HG02840 (cell line): ENCODE measurements at regions not wholly inside any gene's neighbourhood (a gene's known extent, or its start where the extent isn't known, plus 50 kb on each side); places are given as distances from the start of the nearest gene placed in this dataset.

Experiments
- ATAC-seq: cut with Tn5 transposase; IDR thresholded peaks from one replicate; pipeline ENCODE4 v1.9.1; 2021; ENCODE audit warnings: mild to moderate bottlenecking, moderate library complexity, moderate number of reproducible peaks; ENCODE audit not compliant: unreplicated experiment, low FRiP score

DNA sequence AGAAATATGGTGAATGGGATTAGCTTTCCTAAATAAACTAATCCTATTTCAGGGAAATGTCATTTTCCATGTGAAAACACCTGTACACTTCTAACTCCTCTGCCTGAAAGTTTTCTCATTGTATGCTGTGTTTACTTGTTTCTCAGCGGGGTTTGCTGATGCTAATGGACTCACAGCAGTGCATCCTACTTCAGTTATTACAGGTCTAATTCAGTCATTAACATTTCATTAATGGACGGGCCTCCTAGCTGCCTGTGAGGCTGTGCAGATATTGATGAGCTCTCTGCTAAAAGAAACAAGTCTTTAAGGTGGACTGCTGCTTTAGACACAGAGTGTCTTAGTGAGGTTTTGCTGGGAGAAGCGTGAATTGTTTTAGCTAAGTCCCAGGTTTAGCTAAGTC, 1342.0 kb upstream of the ZEB2 start:
- no peak for ATAC-seq

DNA sequence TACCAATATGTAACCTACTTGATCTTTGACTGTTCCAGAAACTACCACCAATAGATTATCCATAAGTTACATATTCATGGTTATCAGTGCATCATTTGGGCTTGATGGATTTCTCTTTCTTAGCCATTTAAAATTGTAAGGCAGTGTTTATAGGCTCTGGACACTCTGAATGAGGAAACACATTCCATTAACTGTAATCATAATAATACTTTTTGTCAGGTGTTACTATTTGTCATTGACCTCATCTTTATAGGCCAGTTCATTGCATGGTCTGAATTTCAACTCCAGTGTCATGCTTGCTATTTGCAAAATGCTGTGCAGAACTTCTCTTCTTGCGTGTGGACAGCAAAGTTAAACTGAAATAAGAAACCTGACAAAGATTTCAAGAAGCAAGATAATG, 1340.2 kb upstream of the ZEB2 start:
- no peak for ATAC-seq

DNA sequence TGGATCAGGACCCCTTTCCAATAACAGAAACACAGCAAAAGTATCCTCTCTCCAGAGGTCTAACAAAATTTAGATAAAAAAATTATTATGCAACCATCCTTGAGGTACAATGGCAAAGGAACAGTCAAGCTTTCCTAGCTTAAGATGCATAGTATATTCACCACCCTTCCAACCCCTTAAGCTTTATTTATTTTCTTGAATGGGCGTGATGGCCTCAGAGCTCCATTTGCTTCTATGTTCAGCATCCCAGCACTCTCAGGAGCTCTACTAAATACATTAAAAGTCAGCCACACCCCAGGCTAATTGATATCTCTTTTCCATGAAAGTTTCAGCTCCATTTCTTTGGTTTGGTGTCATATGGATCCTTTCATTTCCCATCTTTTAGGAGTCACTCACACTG, 1335.2 kb upstream of the ZEB2 start:
- no peak for ATAC-seq

DNA sequence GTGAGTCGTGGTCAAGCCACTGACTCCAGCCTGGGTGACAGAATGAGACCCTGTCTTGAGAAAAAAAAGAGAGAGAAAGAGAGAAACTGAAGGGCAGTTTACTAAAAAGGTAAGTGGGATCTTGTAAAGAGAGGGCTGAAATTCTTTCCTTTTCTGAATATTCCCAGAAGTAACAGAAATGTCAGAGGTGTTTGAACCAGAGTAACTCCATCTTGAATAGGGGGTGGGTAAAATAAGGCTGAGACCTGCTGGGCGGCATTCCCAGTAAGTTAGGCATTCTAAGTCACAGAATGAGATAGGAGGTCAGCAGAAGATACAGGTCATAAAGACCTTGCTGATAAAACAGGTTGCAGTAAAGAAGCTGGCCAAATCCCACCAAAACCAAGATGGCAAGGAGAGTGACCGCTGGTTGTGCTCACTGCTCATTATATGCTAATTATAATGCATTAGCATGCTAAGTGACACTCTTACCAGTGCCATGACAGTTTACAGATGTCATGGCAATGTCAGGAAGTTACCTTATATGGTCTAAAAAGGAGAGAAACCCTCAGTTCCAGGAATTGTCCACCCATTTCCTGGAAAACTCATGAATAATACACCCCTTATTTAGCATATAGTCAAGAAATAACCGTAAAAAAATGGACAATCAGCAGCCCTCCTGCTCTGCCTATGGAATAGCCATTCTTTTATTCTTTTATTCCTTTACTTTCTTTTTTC, 1334.3 kb upstream of the ZEB2 start:
- ATAC-seq, result no peak

DNA sequence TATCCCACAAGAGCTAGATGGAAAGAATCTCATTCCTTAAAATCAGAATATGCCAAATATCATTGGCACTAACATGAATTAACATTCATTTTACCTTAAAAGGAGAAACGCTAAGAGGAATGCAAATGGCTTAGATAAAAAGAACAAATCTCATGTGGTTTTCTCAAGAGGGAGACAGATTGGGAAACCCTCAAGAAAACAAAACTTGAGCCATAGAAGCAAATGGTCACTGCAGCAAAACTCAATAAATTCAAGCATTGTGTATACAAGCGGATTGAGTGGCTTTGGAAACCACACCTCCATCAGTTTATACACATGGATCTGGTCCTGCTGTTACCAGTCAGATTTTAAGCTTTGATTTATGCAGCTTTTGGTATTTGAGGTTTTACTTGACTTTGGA, 1331.8 kb upstream of the ZEB2 start:
- no peak for ATAC-seq

DNA sequence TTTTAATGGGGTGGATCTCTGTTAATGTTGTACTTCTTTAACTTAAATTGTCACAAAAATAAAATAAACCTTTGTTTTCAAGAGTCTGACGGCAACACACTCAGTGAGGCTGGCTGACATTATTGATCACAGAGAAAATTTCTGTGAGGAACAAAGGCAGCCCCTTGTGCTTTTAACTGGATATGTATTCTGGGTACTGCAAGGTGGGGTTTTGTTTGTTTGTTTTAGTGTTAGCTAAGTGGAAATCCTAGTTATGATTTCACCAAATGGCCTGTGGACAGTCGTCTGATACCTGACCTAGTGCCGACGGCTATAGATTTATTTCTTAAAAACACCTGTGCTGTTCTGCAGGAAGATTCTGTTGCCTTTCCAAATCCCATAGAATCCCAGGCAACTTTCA, 1329.5 kb upstream of the ZEB2 start:
- ATAC-seq, result no peak

DNA sequence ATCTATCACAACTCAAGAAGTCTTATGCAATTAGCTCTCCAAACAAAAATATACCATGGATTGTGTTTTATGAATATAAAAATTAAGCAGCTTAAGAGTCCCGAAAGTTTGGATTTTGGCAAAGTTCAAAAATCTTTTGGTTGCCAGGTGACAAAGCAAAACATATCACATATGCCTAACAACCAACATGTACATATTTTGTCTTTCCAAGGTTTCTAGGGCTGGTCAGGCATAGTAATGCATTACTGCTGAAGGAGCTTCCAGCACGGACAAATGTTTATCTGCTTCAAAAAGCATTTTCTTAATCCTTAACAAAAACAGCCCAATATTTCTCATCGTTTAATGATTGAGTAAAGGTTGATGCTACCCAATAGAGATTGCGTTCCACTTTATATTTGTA, 1327.1 kb upstream of the ZEB2 start:
- no peak for ATAC-seq

DNA sequence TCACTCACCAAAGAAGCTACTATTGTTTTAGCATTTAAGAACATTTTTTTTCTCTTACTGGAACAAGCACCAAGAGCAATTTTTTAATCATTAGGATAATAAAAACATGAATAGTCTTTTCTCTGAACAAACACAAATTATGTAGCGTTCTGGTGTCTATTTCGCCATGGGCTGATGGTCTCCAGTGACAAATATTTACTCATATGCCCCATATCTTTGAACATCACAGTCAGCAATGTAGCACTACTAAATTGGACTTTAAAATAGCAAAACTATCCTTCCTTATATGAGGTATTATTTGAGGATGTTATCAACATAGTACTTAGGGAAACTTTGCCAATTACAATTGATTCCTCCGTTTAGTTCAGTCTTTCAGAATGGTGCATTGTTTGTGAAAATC, 1326.0 kb upstream of the ZEB2 start:
- no peak for ATAC-seq

DNA sequence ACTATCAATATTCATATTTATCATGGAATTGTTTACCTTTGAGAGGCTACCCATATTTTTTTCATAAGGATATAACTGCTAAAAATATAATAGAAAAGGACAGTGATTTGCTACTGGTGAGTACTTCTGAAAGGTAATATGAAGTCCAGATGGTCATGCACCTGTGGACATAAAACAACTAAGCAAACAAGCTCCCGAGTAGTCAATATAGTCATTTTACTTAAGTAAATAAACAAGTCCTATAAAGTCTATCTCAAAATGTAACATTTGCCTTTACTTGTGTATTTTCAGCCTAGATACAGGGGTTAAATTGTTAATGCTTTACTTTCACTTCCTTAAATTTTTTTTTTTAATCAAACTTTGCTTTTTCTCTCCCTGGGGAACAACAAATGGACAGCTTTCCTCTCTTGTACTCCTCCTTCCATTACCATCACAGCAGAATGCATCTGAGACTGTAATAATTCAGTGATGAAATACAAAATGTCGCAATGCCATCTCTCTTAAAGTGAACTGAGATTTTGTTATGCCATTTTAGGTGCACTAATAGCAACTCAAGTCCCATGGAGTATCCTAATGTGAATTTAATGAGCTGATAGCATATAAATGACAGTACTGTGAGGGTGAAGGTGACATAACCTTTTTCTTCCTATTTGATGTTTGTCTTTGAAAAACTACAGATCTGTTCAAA, 1325.4 kb upstream of the ZEB2 start:
- no peak for ATAC-seq

DNA sequence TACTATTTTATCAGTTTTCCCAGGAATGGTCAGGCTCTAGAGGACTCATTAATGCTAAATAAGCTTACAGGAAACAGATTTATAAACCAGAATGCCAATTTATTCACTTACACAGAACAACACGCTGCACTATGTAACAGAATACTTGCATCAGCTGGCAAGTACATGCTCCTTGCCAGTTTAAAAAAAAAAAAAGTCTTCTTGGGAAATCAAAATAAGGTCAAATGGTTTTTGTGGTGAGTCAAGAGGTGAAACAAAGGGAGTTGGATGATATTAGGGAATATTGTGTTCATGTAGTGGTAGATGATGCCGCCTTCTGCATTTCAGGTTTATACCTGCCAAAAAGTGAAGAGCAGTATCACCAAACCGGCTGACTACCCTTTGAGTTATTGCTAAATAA, 1322.1 kb upstream of the ZEB2 start:
- no peak for ATAC-seq

DNA sequence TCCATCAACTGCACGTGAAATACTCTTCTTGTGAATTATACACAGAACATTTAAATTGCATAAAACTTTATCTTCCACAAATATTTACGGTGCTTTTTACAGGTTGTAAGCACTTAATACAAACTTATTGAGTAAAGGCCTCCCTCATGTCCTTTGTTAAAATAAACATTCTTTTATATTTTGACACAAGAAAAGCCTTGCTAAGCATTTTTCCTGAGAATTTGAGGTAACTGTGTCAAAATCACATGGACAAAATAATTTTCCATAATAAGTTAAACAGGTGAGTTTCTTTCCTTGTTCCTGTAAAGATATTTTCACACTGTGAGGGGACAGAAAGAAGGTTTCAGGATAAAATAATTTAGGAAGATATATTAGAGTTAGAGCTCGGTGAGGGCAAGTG, 1317.1 kb upstream of the ZEB2 start:
- no peak for ATAC-seq

DNA sequence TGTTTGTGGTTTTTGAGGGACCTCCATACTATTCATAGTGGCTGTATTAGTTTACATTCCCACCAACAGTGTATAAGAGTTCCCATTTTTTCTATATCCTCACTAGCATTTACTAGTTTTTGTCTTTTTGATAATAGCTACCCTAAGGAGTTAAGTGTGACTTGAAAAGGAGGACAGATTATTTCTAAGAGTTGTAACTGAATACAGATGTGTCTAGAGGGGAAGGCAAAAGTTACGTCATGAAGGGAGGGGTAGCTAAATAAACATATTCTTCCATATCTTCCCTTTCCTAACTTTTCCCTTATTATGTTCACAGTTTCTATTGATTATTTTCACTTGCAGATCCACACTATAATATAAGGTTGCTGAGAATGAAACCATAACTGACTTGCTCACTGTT, 1315.7 kb upstream of the ZEB2 start:
- ATAC-seq, result no peak

DNA sequence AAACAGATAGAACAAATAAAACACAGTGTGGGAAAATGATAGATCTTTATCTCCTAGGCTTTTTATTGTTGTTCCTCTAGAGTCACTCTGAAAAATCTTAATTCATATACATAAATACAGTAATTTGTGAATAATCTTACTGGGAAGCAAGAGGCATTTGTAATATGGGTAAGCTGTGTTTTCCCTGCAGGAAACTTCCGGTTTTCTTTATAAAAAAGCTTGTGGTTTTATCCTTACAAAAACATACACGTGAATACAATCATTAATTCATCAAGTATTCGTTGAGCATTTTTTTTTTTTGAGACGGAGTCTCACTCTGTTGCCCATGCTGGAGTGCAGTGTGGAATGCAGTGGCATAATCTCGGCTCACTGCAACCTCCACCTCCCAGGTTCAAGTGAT, 1312.8 kb upstream of the ZEB2 start:
- no peak for ATAC-seq

DNA sequence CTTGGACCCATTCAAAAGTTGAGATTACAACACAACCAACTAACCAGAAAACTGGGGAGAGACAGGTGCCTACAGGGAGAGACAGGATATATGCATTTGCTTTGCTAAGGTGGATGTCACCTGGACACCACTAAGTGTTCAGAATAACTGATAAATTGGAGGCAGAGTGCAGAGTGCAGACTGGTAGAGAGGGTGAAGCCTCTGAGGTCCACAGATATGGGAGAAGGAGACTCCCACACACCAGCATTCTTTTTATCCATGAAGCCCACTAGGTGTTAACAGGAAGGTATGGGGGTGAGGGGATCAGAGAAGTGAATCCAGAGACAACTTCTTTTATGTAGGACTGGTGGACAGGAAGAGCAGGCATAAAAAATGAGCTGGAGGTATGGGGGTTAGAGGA, 1310.0 kb upstream of the ZEB2 start:
- no peak for ATAC-seq

DNA sequence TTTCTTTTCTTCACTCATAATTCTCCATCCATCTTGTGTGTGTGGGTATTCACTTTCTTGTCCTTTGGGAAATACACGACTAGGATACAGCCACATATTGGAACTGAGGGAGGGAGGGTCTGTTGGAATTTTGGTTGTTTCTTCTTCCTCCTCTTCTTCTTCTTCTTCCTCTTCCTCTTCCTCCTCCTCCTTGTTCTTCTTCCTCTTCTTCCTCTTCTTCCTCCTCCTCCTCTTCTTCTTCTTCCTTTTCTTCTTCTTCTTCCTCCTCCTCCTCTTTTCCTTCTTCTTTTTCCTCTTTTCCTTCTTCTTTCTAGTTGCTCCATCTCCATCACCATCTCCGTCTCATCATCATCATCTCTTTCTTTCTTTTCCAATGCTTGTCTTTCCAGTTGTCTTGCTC, 1307.3 kb upstream of the ZEB2 start:
- ATAC-seq, result no peak

DNA sequence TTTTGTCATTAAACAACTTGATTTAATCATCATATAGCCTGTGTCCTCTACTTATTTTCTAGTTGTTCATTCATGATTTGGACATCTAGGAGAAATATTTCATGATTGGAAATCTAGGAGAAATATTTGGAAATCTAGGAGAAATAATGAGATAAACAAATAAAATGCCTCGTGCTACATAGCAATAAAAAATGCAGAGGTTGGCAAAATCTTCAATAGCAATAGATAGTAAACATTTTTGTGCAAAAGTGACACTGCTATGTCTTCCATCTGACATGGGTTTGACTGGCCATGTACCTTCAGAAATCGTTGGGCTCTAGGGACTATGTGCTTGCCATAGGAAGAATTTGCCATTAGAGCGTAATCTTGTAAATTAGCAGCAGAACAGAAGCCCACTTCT, 1304.5 kb upstream of the ZEB2 start:
- no peak for ATAC-seq

DNA sequence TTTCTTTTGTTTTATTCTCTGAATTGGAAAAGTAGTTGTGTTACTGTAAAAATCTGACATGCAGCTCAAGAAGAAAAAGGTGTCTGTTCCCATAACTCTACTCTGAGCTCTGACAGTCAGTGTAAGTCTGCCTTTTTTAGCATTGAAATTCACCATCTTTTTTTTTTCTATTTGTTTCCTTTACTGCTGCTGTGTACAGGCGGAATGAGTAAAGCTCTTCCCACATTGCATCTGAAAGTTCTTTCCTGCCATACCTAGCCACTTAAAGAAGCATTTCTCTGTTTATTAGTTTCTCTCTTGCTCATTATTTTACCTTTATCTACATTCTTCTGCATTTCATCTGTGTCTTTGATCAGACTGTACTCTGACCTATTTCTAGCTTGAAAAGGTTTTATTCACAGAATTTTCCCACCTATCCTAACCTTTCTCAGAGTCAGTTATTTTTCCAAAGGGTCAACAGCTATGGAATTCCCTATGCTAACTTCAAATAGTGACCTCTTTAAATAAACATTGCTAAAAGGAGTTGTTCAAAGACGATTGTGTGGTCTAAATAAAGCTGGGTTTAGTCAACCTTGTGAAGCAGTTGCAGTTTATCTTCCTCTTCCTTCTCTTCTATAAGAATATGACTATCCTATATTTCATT, 1303.1 kb upstream of the ZEB2 start:
- no peak for ATAC-seq

DNA sequence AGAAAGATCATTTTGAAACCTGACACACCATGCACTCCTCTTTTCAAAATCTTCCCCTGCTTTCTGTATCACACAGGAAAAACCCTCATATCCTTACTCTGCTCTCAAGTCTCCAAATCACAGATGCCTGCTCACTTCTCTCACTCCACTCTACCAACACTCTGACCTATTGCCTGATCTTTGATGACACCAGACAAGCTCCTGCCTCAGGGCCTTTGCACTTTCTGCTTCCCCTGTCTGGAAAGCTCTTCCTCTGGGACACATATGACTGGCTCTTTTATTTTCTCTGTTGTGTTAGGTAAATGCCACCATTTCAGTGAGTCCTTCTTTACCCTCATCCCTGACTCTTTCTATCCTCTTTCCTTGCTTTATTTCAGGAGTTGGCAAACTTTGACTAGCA, 1300.7 kb upstream of the ZEB2 start:
- ATAC-seq, result no peak

DNA sequence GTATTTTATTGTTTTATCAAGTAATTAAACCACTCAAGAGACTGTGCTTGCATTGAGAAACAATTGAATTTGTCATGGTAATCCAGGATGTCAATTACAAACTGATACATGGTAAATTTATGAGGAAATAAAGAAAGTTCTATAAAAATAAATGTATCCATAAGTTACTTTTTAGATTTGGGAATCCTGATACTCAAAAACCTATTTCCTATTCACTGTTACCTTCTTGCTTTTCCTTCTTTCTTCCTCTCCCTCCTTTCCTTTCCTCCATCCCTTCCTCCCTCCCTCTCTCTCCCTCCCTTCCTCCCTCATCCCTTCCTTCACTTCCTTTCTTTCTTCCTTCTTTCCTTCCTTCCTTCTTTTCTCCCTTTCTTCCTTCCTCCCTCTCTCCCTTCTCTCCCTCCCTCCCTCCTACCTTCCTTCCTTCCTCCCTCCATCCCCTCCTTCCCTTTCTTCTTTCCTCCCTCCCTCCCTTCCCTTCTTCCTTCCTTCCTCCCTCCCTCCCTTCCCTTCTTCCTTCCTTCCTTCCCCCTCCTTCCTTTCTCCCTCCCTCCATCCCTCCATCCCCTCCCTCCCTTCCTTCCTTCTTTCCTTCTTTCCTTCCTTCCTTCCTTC, 1299.1 kb upstream of the ZEB2 start:
- no peak for ATAC-seq

DNA sequence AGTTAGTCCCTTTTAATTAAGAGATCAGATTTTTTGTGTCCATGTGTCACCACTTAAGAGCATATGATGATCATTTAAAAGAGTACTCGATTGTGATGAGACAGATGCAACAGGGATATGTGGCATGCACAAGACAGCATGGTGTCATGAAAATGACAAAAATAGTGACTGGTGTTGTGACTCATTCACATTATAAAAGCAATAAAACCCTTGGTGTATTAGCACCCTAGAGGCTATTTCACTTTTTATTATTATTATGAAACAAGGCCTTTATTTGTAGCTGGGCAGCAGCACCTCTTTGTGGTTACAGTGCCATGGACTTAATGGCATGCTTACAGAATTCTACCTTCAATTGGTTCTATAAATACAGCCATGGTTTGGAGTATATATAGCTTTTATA, 1296.0 kb upstream of the ZEB2 start:
- ATAC-seq, result no peak

DNA sequence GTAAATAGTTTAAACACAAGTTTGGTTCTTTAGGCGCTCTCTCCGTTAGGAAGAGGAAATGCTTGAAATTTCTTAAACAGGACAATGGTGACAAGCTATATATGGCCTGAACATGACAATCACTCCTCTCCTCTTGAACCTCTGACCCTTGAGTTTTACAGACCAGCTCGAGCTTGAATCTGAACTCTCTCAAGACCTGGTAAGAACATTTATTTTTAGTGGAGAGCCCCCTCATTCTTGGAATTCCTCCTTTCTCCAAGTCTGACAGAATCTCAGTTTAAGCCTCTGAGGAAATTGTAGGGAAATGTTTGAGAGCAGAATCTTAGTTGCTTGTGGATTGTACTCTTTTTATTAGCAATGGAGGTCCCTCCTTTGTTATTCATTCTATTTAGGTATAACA, 1293.6 kb upstream of the ZEB2 start:
- ATAC-seq, result no peak

DNA sequence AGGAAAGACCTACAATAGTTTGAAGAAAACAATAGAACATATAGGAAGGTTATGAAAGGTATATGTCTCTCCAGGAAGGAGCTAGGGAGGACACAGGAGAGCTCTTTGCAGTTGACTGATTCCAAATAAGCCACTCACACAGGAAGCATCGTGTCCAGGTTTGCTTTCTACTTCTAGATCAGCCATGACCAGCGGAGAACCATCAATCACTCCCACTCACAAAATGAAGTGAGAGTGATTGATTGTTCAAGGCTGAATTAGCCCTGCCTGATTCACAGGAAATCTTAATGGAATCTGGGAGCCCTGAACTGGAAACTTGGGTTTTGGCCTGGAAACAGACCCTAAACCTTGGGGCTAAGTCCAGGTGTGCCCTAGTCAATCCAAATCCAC, 1292.2 kb upstream of the ZEB2 start:
- no peak for ATAC-seq
